ENCODE measurements at regions not wholly inside any gene's neighbourhood (a gene's known extent, or its start where the extent isn't known, plus 50 kb on each side); places are given as distances from the start of the nearest gene placed in this dataset.
A peak's percentile ranks its signal among the peaks of the same experiment; 100 is the strongest.

- DNase-seq, result no peak
- Histone ChIP-seq H3K27ac (no peak overlapping the region), H3K4me3 (ENCODE audit: low read depth, low read length) (no peak overlapping the region), H3K36me3 (no peaks in the 10 kb centered on the region), H3K9me3 (ENCODE audit: severe bottlenecking) (peaks cover 2% of the 10 kb centered on the region), H3K27me3 (ENCODE audit: insufficient read depth, low read depth, severe bottlenecking) (no peaks in the 10 kb centered on the region)
- no peak for TF ChIP-seq CTCF (IDR thresholded peaks at IDR 0.05; ENCODE audit: low read depth, low read length)
Measured at GRCh38 chr2:15777795-15778371, 162.5 kb upstream of the MYCN start.

GRCh38 chr2:15778529-15779219, 161.7 kb upstream of the MYCN start:
- Histone ChIP-seq H3K4me3 (ENCODE audit: low read depth, low read length) (no peak overlapping the region), H3K9me3 (ENCODE audit: severe bottlenecking) (peaks cover 2% of the 10 kb centered on the region), H3K27ac (no peak overlapping the region), H3K27me3 (ENCODE audit: insufficient read depth, low read depth, severe bottlenecking) (no peaks in the 10 kb centered on the region), H3K36me3 (no peaks in the 10 kb centered on the region)
- DNase-seq, result no peak
- no peak for TF ChIP-seq CTCF (IDR thresholded peaks at IDR 0.05; ENCODE audit: low read depth, low read length)

GRCh38 chr2:15779381-15780041, 160.8 kb upstream of the MYCN start:
- TF ChIP-seq CTCF (IDR thresholded peaks at IDR 0.05; ENCODE audit: low read depth, low read length), result no peak
- Histone ChIP-seq H3K27me3 (ENCODE audit: insufficient read depth, low read depth, severe bottlenecking) (no peaks in the 10 kb centered on the region), H3K9me3 (ENCODE audit: severe bottlenecking) (peaks cover 2% of the 10 kb centered on the region), H3K4me3 (ENCODE audit: low read depth, low read length) (no peak overlapping the region), H3K27ac (no peak overlapping the region), H3K36me3 (no peaks in the 10 kb centered on the region)
- DNase-seq, result no peak

GRCh38 chr2:15780234-15780633, 160.1 kb upstream of the MYCN start:
- no peaks in the 10 kb centered on the region for H3K36me3 ChIP-seq
- H3K27ac ChIP-seq, result no peak overlapping the region
- H3K27me3 ChIP-seq (ENCODE audit: insufficient read depth, low read depth, severe bottlenecking), result no peaks in the 10 kb centered on the region
- no peak for TF ChIP-seq CTCF (IDR thresholded peaks at IDR 0.05; ENCODE audit: low read depth, low read length)
- H3K4me3 ChIP-seq (ENCODE audit: low read depth, low read length), result no peak overlapping the region
- peaks cover 2% of the 10 kb centered on the region for H3K9me3 ChIP-seq (ENCODE audit: severe bottlenecking)
- DNase-seq, result no peak

- Histone ChIP-seq H3K27me3 (ENCODE audit: insufficient read depth, low read depth, severe bottlenecking) (no peaks in the 10 kb centered on the region), H3K27ac (no peak overlapping the region), H3K36me3 (no peaks in the 10 kb centered on the region), H3K9me3 (ENCODE audit: severe bottlenecking) (no peaks in the 10 kb centered on the region), H3K4me3 (ENCODE audit: low read depth, low read length) (no peak overlapping the region)
- no peak for DNase-seq
- peak; percentile 68 for TF ChIP-seq CTCF (IDR thresholded peaks at IDR 0.05; ENCODE audit: low read depth, low read length)
Measured at GRCh38 chr2:15780912-15781574, 159.3 kb upstream of the MYCN start.
